ENCODE measurements at regions not wholly inside any gene's neighbourhood (a gene's known extent, or its start where the extent isn't known, plus 50 kb on each side); places are given as distances from the start of the nearest gene placed in this dataset.

- H3K9me3 ChIP-seq: no peaks in the 10 kb centered on the region
- TF ChIP-seq CTCF (IDR thresholded peaks at IDR 0.05 in 4 of 5, conservative IDR thresholded peaks at IDR 0.05 in 1 of 5) (no peak), POLR2A (IDR thresholded peaks at IDR 0.05) (no peak)
- intact Hi-C loops (cut with DNase I; ENCODE audit: low total_unique reads): no loop called here
- in situ Hi-C loops (cut with MboI; ENCODE audit: low sequenced_read_pairs in 4 of 4): no loop called here
- H3K27ac ChIP-seq: no peak overlapping the region
- no peaks in the 10 kb centered on the region for H3K36me3 ChIP-seq
- ATAC-seq (no peak), DNase-seq (no peak)
- no peak overlapping the region for H3K4me3 ChIP-seq
- no peaks in the 10 kb centered on the region for H3K27me3 ChIP-seq
- H3K4me1 ChIP-seq: no peaks in the 10 kb centered on the region
Observed at GRCh38 chr11:115802641-115803040, 298.4 kb upstream of the CADM1 start.

GRCh38 chr11:115792903-115793302, 288.7 kb upstream of the CADM1 start:
- no peaks in the 10 kb centered on the region for H3K4me1 ChIP-seq
- no peak overlapping the region for H3K27ac ChIP-seq
- no peaks in the 10 kb centered on the region for H3K9me3 ChIP-seq
- no peaks in the 10 kb centered on the region for H3K27me3 ChIP-seq
- DNase-seq: no peak
- intact Hi-C loops (cut with DNase I; ENCODE audit: low total_unique reads): no loop called here
- in situ Hi-C loops (cut with MboI; ENCODE audit: low sequenced_read_pairs in 4 of 4): no loop called here
- no peak for ATAC-seq
- no peaks in the 10 kb centered on the region for H3K36me3 ChIP-seq
- no peak for TF ChIP-seq CTCF (IDR thresholded peaks at IDR 0.05 in 4 of 5, conservative IDR thresholded peaks at IDR 0.05 in 1 of 5)
- TF ChIP-seq POLR2A (IDR thresholded peaks at IDR 0.05): no peak
- no peak overlapping the region for H3K4me3 ChIP-seq

GRCh38 chr11:115787302-115787701, 283.1 kb upstream of the CADM1 start:
- in situ Hi-C loops (cut with MboI; ENCODE audit: low sequenced_read_pairs in 4 of 4): no loop called here
- intact Hi-C loops (cut with DNase I; ENCODE audit: low total_unique reads): no loop called here
- ATAC-seq: no peak

GRCh38 chr11:115784796-115785521, 280.7 kb upstream of the CADM1 start:
- Histone ChIP-seq H3K27ac (no peak overlapping the region), H3K36me3 (no peaks in the 10 kb centered on the region), H3K27me3 (no peaks in the 10 kb centered on the region), H3K9me3 (no peaks in the 10 kb centered on the region), H3K4me1 (no peaks in the 10 kb centered on the region), H3K4me3 (no peak overlapping the region)
- in situ Hi-C loops (cut with MboI; ENCODE audit: low sequenced_read_pairs in 4 of 4): no loop called here
- no peak for TF ChIP-seq POLR2A (IDR thresholded peaks at IDR 0.05)
- no peak for TF ChIP-seq CTCF (IDR thresholded peaks at IDR 0.05 in 4 of 5, conservative IDR thresholded peaks at IDR 0.05 in 1 of 5)
- ATAC-seq: no peak
- no peak for DNase-seq
- intact Hi-C loops (cut with DNase I; ENCODE audit: low total_unique reads): no loop called here

More at GRCh38 chr11:115787302-115787701, 283.1 kb upstream of the CADM1 start:
- no peaks in the 10 kb centered on the region for H3K9me3 ChIP-seq
- H3K27me3 ChIP-seq: no peaks in the 10 kb centered on the region
- H3K36me3 ChIP-seq: no peaks in the 10 kb centered on the region
- no peak for DNase-seq
- no peak overlapping the region for H3K27ac ChIP-seq
- no peak for TF ChIP-seq POLR2A (IDR thresholded peaks at IDR 0.05)
- no peak for TF ChIP-seq CTCF (IDR thresholded peaks at IDR 0.05 in 4 of 5, conservative IDR thresholded peaks at IDR 0.05 in 1 of 5)
- H3K4me3 ChIP-seq: no peak overlapping the region
- no peaks in the 10 kb centered on the region for H3K4me1 ChIP-seq

Measured in gastrocnemius medialis (tissue), 4 donors.